MM.1S (cell line): ENCODE measurements at regions not wholly inside any gene's neighbourhood (a gene's known extent, or its start where the extent isn't known, plus 50 kb on each side); places are given as distances from the start of the nearest gene placed in this dataset.

Experiments used
- CTCF ChIP-seq: fragments of 300-600 bp; sonication (generic); IDR thresholded peaks from 2 replicates; pipeline ENCODE4 v1.5.1; 2016; ENCODE audit warnings: antibody characterized with exemption, low read length, mixed read lengths
- EZH2 ChIP-seq: fragments of 300-600 bp; sonication (generic); optimal IDR thresholded peaks from 2 replicates; pipeline ENCODE3; 2017; ENCODE audit warnings: low read depth, mild to moderate bottlenecking, antibody characterized with exemption, low read length, mixed read lengths

- no peak for TF ChIP-seq CTCF
- TF ChIP-seq EZH2: no peak
These were observed 112.8 kb upstream of the IGF1 start for GRCh38 chr12:102593134-102593533.
